Endothelial cell of umbilical vein (primary cell): ENCODE measurements at regions not wholly inside any gene's neighbourhood (a gene's known extent, or its start where the extent isn't known, plus 50 kb on each side); places are given as distances from the start of the nearest gene placed in this dataset.

ENCODE experiments used
- EZH2 ChIP-seq: IDR thresholded peaks from 2 replicates; pipeline ENCODE4 v1.6.1; 2012; ENCODE audit warnings: borderline replicate concordance, low read depth, mild to moderate bottlenecking, moderate library complexity, low read length, inconsistent platforms; ENCODE audit not compliant: severe bottlenecking
- POLR2A ChIP-seq: IDR thresholded peaks from 2 replicates; pipeline ENCODE4 v1.6.1; 2012; ENCODE audit warnings: low read depth, mild to moderate bottlenecking, control low read depth, low read length

GRCh38 chr6:142637624-142638351, 307.2 kb downstream of the HIVEP2 start:
- no peak for TF ChIP-seq EZH2
- TF ChIP-seq POLR2A: no peak
